Peyer's patch (tissue), 4 donors: ENCODE measurements at regions not wholly inside any gene's neighbourhood (a gene's known extent, or its start where the extent isn't known, plus 50 kb on each side); places are given as distances from the start of the nearest gene placed in this dataset.

ENCODE experiments used
- DNase-seq, 3 donors: peaks; one replicate each; pipeline ENCODE4 v3.0.0-alpha.2; 2017 to 2019
- H3K27ac ChIP-seq, 4 donors: fragments of 200-600 bp; sonication (generic); one replicate each; pipeline ENCODE4 v1.5.1; 2016 to 2019
- H3K27me3 ChIP-seq, 2 donors: fragments of 200-600 bp; sonication (generic); one replicate each; pipeline ENCODE4 v1.5.1; 2019
- H3K36me3 ChIP-seq, 3 donors: fragments of 200-600 bp; sonication (generic); one replicate each; pipeline ENCODE4 v1.5.1; 2016 to 2019
- H3K4me1 ChIP-seq, 4 donors: fragments of 200-600 bp; sonication (generic); one replicate each; pipeline ENCODE4 v1.5.1; 2016 to 2019
- H3K4me3 ChIP-seq, 4 donors: fragments of 200-600 bp; sonication (generic); 1 replicate in 3 of 4; 2 replicates in 1 of 4; pipeline ENCODE4 v1.5.1; 2016 to 2019; ENCODE audit warnings: mild to moderate bottlenecking in 1 of 4
- H3K9me3 ChIP-seq, 4 donors: fragments of 200-600 bp; sonication (generic); one replicate each; pipeline ENCODE4 v1.5.1; 2016 to 2019; ENCODE audit warnings: mild to moderate bottlenecking in 1 of 4
- CTCF ChIP-seq, 6 experiments: fragments of 450-650 bp in 4 of 6; fragments of 200-600 bp in 2 of 6; sonication (generic) in 1 of 6; IDR thresholded peaks; one replicate each; pipeline ENCODE4 v1.5.1; 2017 to 2019; ENCODE audit warnings: antibody characterized with exemption in 6 of 6, mild to moderate bottlenecking in 3 of 6, moderate library complexity in 1 of 6
- POLR2A ChIP-seq, 2 donors: fragments of 450-650 bp; IDR thresholded peaks; one replicate each; pipeline ENCODE4 v1.5.1; 2017; ENCODE audit warnings: antibody characterized with exemption in 2 of 2, mild to moderate bottlenecking in 2 of 2, moderate library complexity in 2 of 2

- DNase-seq: no peak
- TF ChIP-seq CTCF (IDR thresholded peaks at IDR 0.05) (no peak), POLR2A (IDR thresholded peaks at IDR 0.05) (no peak)
- Histone ChIP-seq H3K27me3 (no peaks in the 10 kb centered on the region), H3K27ac (no peak overlapping the region), H3K9me3 (no peaks in the 10 kb centered on the region), H3K4me3 (no peak overlapping the region), H3K4me1 (peaks cover 0 to 10% (median 0%) of the 10 kb centered on the region in 4 donors), H3K36me3 (no peaks in the 10 kb centered on the region)
These were observed 557.3 kb upstream of the MAP3K7 start for GRCh38 chr6:91144126-91144525.

- Histone ChIP-seq H3K36me3 (no peaks in the 10 kb centered on the region), H3K4me1 (peaks cover 0 to 10% (median 0%) of the 10 kb centered on the region in 4 donors), H3K9me3 (no peaks in the 10 kb centered on the region), H3K4me3 (no peak overlapping the region), H3K27ac (no peak overlapping the region), H3K27me3 (no peaks in the 10 kb centered on the region)
- no peak for DNase-seq
- TF ChIP-seq POLR2A (IDR thresholded peaks at IDR 0.05): no peak
- TF ChIP-seq CTCF (IDR thresholded peaks at IDR 0.05): no peak
These were observed 555.3 kb upstream of the MAP3K7 start for GRCh38 chr6:91142154-91142553.

- Histone ChIP-seq H3K27me3 (no peaks in the 10 kb centered on the region), H3K27ac (no peak overlapping the region), H3K36me3 (no peaks in the 10 kb centered on the region), H3K9me3 (no peaks in the 10 kb centered on the region), H3K4me3 (no peak overlapping the region), H3K4me1 (peaks cover 0 to 10% (median 0%) of the 10 kb centered on the region in 4 donors)
- no peak for TF ChIP-seq CTCF (IDR thresholded peaks at IDR 0.05)
- TF ChIP-seq POLR2A (IDR thresholded peaks at IDR 0.05): no peak
- no peak for DNase-seq
These were observed 554.5 kb upstream of the MAP3K7 start for GRCh38 chr6:91141346-91141745.

GRCh38 chr6:91140449-91140848 lies 553.6 kb upstream of the MAP3K7 start:
- no peak overlapping the region for H3K4me3 ChIP-seq
- no peak for TF ChIP-seq POLR2A (IDR thresholded peaks at IDR 0.05)
- TF ChIP-seq CTCF (IDR thresholded peaks at IDR 0.05): no peak

GRCh38 chr6:91137286-91137685 lies 550.4 kb upstream of the MAP3K7 start:
- Histone ChIP-seq H3K4me3 (no peak overlapping the region), H3K27ac (no peak overlapping the region), H3K36me3 (no peaks in the 10 kb centered on the region), H3K27me3 (no peaks in the 10 kb centered on the region), H3K9me3 (no peaks in the 10 kb centered on the region), H3K4me1 (peaks cover 0 to 10% (median 0%) of the 10 kb centered on the region in 4 donors)
- DNase-seq: no peak
- TF ChIP-seq CTCF (IDR thresholded peaks at IDR 0.05): no peak
- no peak for TF ChIP-seq POLR2A (IDR thresholded peaks at IDR 0.05)

More at GRCh38 chr6:91140449-91140848, 553.6 kb upstream of the MAP3K7 start:
- H3K27me3 ChIP-seq: no peaks in the 10 kb centered on the region
- no peaks in the 10 kb centered on the region for H3K36me3 ChIP-seq
- peaks cover 0 to 10% (median 0%) of the 10 kb centered on the region in 4 donors for H3K4me1 ChIP-seq
- no peak for DNase-seq
- H3K9me3 ChIP-seq: no peaks in the 10 kb centered on the region
- H3K27ac ChIP-seq: no peak overlapping the region
